ENCODE measurements at regions not wholly inside any gene's neighbourhood (a gene's known extent, or its start where the extent isn't known, plus 50 kb on each side); places are given as distances from the start of the nearest gene placed in this dataset.
"Not testable (repeated sequence)": the region's sequence is repeated elsewhere in the genome, so short reads cannot be mapped to it uniquely, and the experiment has no call there.

DNA sequence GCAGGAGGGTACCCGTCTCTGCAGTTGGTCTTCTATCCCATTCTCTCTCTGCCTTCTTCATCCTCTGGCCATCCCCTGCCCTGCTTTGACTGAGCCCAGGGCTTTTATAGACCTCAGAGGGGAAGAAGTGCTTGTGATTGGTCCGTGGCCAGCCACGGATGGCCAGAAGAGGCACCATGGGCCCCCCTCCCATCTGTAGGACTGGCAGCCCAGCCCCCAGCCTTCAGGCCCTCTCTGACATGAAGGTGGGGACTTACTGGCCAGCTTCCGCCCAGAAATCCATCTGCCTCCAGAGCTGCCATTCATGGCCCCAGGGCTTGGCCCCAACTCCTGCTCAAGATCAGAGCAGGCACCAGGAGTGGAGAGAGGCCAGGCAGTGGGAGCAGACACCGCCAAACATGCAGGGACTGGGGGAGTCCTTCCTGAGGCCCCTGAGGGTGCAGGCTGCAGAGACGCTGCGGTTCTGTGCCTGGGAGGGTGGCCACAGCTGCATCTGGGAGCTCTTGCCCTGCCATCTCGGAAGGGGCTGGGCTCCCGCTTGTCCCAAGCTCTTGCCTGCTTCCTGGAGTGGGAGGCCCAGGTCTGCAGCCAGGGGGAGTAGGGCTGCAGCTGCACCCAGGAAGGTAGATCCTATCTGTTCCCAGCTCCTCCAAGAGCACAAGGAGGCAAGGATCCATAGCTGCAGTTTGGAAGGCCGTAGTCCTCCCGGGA, 698.6 kb upstream of the B3GALT2 start:
- Histone ChIP-seq H3K9ac (ENCODE audit: insufficient read depth in 1 of 2, low read length in 2 of 2) (no peak overlapping the region), H3K4me3 (no peak overlapping the region), H3K27ac (ENCODE audit: low read depth in 1 of 2, low read length in 1 of 2) (no peak overlapping the region), H3K27me3 (ENCODE audit: control insufficient read depth in 3 of 3, insufficient read depth in 3 of 3, low read length in 2 of 3) (no peaks in the 10 kb centered on the region), H3K36me3 (ENCODE audit: control insufficient read depth in 4 of 4, insufficient read depth in 4 of 4, low read length in 4 of 4) (no peaks in the 10 kb centered on the region), H3K4me1 (ENCODE audit: control insufficient read depth in 5 of 5, insufficient read depth in 5 of 5, low read length in 5 of 5) (peaks cover 0 to 9% (median 0%) of the 10 kb centered on the region in 5 donors), H3K9me3 (ENCODE audit: control insufficient read depth in 4 of 4, insufficient read depth in 3 of 4, low read length in 3 of 4) (no peaks in the 10 kb centered on the region)
- TF ChIP-seq CTCF (IDR thresholded peaks at IDR 0.05; ENCODE audit: control extremely low read depth, extremely low read depth): no peak
- 92% methylated on average over 11 of the region's 11 CpGs for WGBS, 2 donors
- ATAC-seq (ENCODE audit: insufficient read depth, low FRiP score): no peak
- no peak for DNase-seq

GRCh38 chr1:193877920-193878319, 691.5 kb upstream of the B3GALT2 start:
- H3K9ac ChIP-seq (ENCODE audit: insufficient read depth in 1 of 2, low read length in 2 of 2): not testable (repeated sequence)
- WGBS, 2 donors: 72 to 83% methylated on average over 1 of the region's 1 CpG

DNA sequence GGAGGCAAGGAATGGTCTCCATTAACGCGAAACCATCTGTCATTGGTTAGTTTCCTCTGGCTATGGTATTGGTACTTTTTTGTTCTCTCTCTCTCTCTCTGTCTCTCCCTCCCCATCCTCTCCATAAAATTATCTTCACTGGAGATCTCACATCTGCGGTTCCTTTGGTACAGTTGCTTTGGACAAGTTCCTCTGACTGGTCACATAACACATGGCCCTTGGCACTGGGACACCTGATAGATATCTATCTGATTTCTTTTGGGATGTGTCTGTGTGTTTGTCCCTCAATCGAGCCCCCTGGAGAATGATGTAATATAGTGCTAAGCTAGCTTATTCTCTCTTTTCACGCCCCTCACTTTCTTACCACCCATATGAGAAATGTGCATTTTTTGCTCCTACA, 682.0 kb upstream of the B3GALT2 start:
- Histone ChIP-seq H3K9me3 (ENCODE audit: control insufficient read depth in 4 of 4, insufficient read depth in 3 of 4, low read length in 3 of 4) (peaks cover 0 to 4% (median 0%) of the 10 kb centered on the region in 4 donors), H3K27ac (ENCODE audit: low read depth in 1 of 2, low read length in 1 of 2) (no peak overlapping the region), H3K27me3 (ENCODE audit: control insufficient read depth in 3 of 3, insufficient read depth in 3 of 3, low read length in 2 of 3) (no peaks in the 10 kb centered on the region), H3K36me3 (ENCODE audit: control insufficient read depth in 4 of 4, insufficient read depth in 4 of 4, low read length in 4 of 4) (no peaks in the 10 kb centered on the region), H3K9ac (ENCODE audit: insufficient read depth in 1 of 2, low read length in 2 of 2) (no peak overlapping the region), H3K4me3 (no peak overlapping the region), H3K4me1 (ENCODE audit: control insufficient read depth in 5 of 5, insufficient read depth in 5 of 5, low read length in 5 of 5) (no peaks in the 10 kb centered on the region)
- no peak for TF ChIP-seq CTCF (IDR thresholded peaks at IDR 0.05; ENCODE audit: control extremely low read depth, extremely low read depth)
- DNase-seq: no peak
- no peak for ATAC-seq (ENCODE audit: insufficient read depth, low FRiP score)
- 86 to 92% methylated on average over 5 of the region's 5 CpGs for WGBS, 2 donors

More at GRCh38 chr1:193877920-193878319, 691.5 kb upstream of the B3GALT2 start:
- not testable (repeated sequence) for H3K36me3 ChIP-seq (ENCODE audit: control insufficient read depth in 4 of 4, insufficient read depth in 4 of 4, low read length in 4 of 4); H3K9me3 ChIP-seq (ENCODE audit: control insufficient read depth in 4 of 4, insufficient read depth in 3 of 4, low read length in 3 of 4); H3K27ac ChIP-seq (ENCODE audit: low read depth in 1 of 2, low read length in 1 of 2); H3K27me3 ChIP-seq (ENCODE audit: control insufficient read depth in 3 of 3, insufficient read depth in 3 of 3, low read length in 2 of 3); ATAC-seq (ENCODE audit: insufficient read depth, low FRiP score); DNase-seq; H3K4me1 ChIP-seq (ENCODE audit: control insufficient read depth in 5 of 5, insufficient read depth in 5 of 5, low read length in 5 of 5); H3K4me3 ChIP-seq

DNA sequence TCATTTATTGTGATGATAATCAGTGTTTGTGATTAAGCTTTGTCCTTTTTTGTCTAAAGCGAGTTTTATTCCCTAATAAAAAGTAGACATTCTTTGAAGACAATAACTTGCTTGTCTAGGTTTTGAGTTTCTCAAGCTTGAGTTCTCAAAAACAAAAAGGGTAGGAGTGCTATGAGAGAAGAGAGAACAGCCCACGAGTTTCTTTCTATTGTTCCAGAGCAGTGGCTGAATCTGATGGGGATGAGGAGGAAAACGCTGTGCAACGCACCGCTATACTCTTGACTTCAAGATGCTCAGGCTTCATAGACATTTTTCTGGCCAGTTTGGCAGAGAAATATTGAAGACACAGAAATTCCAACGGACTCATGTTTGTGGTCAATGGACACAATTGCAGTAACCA, 669.8 kb upstream of the B3GALT2 start:
- no peak overlapping the region for H3K4me3 ChIP-seq
- no peak overlapping the region for H3K9ac ChIP-seq (ENCODE audit: insufficient read depth in 1 of 2, low read length in 2 of 2)
- H3K4me1 ChIP-seq (ENCODE audit: control insufficient read depth in 5 of 5, insufficient read depth in 5 of 5, low read length in 5 of 5): no peaks in the 10 kb centered on the region
- DNase-seq (no peak), ATAC-seq (ENCODE audit: insufficient read depth, low FRiP score) (no peak)
- TF ChIP-seq CTCF (IDR thresholded peaks at IDR 0.05; ENCODE audit: control extremely low read depth, extremely low read depth): no peak
- WGBS, 2 donors: 80 to 82% methylated on average over 6 of the region's 6 CpGs
- H3K27ac ChIP-seq (ENCODE audit: low read depth in 1 of 2, low read length in 1 of 2): no peak overlapping the region
- H3K27me3 ChIP-seq (ENCODE audit: control insufficient read depth in 3 of 3, insufficient read depth in 3 of 3, low read length in 2 of 3): no peaks in the 10 kb centered on the region
- H3K9me3 ChIP-seq (ENCODE audit: control insufficient read depth in 4 of 4, insufficient read depth in 3 of 4, low read length in 3 of 4): peaks cover 0 to 3% (median 0%) of the 10 kb centered on the region in 4 donors
- H3K36me3 ChIP-seq (ENCODE audit: control insufficient read depth in 4 of 4, insufficient read depth in 4 of 4, low read length in 4 of 4): no peaks in the 10 kb centered on the region

All from lung (tissue), 11 donors.